GM12891 (cell line): ENCODE measurements at regions not wholly inside any gene's neighbourhood (a gene's known extent, or its start where the extent isn't known, plus 50 kb on each side); places are given as distances from the start of the nearest gene placed in this dataset.

ENCODE experiments used
- POLR2A ChIP-seq: IDR thresholded peaks from 2 replicates; pipeline ENCODE4 v1.6.1; 2011; ENCODE audit warnings: low read depth, low read length, control low read depth
- TAF1 ChIP-seq: IDR thresholded peaks from 2 replicates; pipeline ENCODE4 v1.6.1; 2011; ENCODE audit warnings: low read depth, low read length, control low read depth

GRCh38 chr2:177328056-177328455 lies 63.5 kb upstream of the NFE2L2 start:
- TF ChIP-seq POLR2A (no peak), TAF1 (no peak)
